CD14-positive monocyte (primary cell): ENCODE measurements at regions not wholly inside any gene's neighbourhood (a gene's known extent, or its start where the extent isn't known, plus 50 kb on each side); places are given as distances from the start of the nearest gene placed in this dataset.

Source experiments
- DNase-seq, 3 donors: peaks; one replicate each; pipeline ENCODE4 v3.0.0-alpha.2; 2011 to 2022
- H2AFZ ChIP-seq: 2 replicates; pipeline ENCODE4 v1.6.0; 2012; ENCODE audit warnings: mild to moderate bottlenecking, low read depth, low read length, inconsistent platforms; ENCODE audit not compliant: insufficient read depth, poor library complexity, severe bottlenecking
- H3K27ac ChIP-seq, 2 donors: 1 replicate in 1 of 2; 2 replicates in 1 of 2; pipeline ENCODE4 v1.5.1; 2012 to 2013; ENCODE audit warnings: low read length in 2 of 2, control low read depth in 1 of 2, inconsistent platforms in 1 of 2, low read depth in 1 of 2, mild to moderate bottlenecking in 1 of 2
- H3K27me3 ChIP-seq, 2 donors: one replicate each; pipeline versions ENCODE4 v1.6.0 to v1.6.1; 2011 to 2013; ENCODE audit warnings: low read length in 2 of 2; ENCODE audit not compliant: control insufficient read depth in 2 of 2, insufficient read depth in 2 of 2
- H3K36me3 ChIP-seq, 2 donors: replicated peaks in 1 of 2; 1 replicate in 1 of 2; 2 replicates in 1 of 2; pipeline versions ENCODE4 v1.5.1 to v1.6.1; 2012 to 2013; ENCODE audit warnings: low read length in 2 of 2, control low read depth in 1 of 2, inconsistent platforms in 1 of 2, mild to moderate bottlenecking in 1 of 2; ENCODE audit not compliant: insufficient read depth in 2 of 2, control insufficient read depth in 1 of 2
- H3K4me1 ChIP-seq, 2 donors: 1 replicate in 1 of 2; 2 replicates in 1 of 2; pipeline versions ENCODE4 v1.5.1 to v1.6.1; 2012 to 2013; ENCODE audit warnings: low read length in 2 of 2, control low read depth in 1 of 2, inconsistent platforms in 1 of 2, mild to moderate bottlenecking in 1 of 2, moderate library complexity in 1 of 2; ENCODE audit not compliant: insufficient read depth in 2 of 2, control insufficient read depth in 1 of 2
- H3K4me2 ChIP-seq: replicated peaks from 2 replicates; pipeline ENCODE3; 2012; ENCODE audit warnings: low read length, moderate library complexity, mild to moderate bottlenecking; ENCODE audit not compliant: poor library complexity, severe bottlenecking; ENCODE audit errors: extremely low read depth
- H3K4me3 ChIP-seq, 3 experiments: fragments of 200-600 bp in 1 of 3; sonication (generic) in 1 of 3; replicated peaks in 1 of 3; 1 replicate in 2 of 3; 2 replicates in 1 of 3; pipeline ENCODE4 v1.5.1; 2011 to 2013; ENCODE audit warnings: low read length in 3 of 3, mild to moderate bottlenecking in 3 of 3, control low read depth in 2 of 3, low read depth in 2 of 3, inconsistent platforms in 1 of 3, moderate library complexity in 1 of 3
- H3K79me2 ChIP-seq: 2 replicates; pipeline ENCODE4 v1.6.0; 2012; ENCODE audit warnings: mild to moderate bottlenecking, control low read depth, inconsistent platforms, low read length, moderate library complexity; ENCODE audit not compliant: insufficient read depth
- H3K9ac ChIP-seq: 2 replicates; pipeline ENCODE4 v1.6.0; 2017; ENCODE audit warnings: low read length, mild to moderate bottlenecking; ENCODE audit not compliant: insufficient read depth, poor library complexity, severe bottlenecking
- H3K9me3 ChIP-seq, 2 donors: replicated peaks in 1 of 2; 1 replicate in 1 of 2; 2 replicates in 1 of 2; pipeline versions ENCODE4 v1.5.1 to v1.6.1; 2012 to 2013; ENCODE audit warnings: low read length in 2 of 2, control low read depth in 1 of 2; ENCODE audit not compliant: control insufficient read depth in 1 of 2, insufficient read depth in 1 of 2
- H4K20me1 ChIP-seq: 2 replicates; pipeline ENCODE4 v1.6.0; 2012; ENCODE audit warnings: mild to moderate bottlenecking, low read length, control low read depth, moderate library complexity; ENCODE audit not compliant: insufficient read depth
- H3K27ac Mint-ChIP-seq, 7 donors: one replicate each; pipeline ENCODE4 v1.8.0; 2020; ENCODE audit warnings: mild to moderate bottlenecking in 7 of 7, mixed read lengths in 7 of 7, moderate library complexity in 6 of 7, inconsistent platforms in 2 of 7
- H3K27me3 Mint-ChIP-seq, 3 donors: one replicate each; pipeline ENCODE4 v1.8.0; 2021 to 2022; ENCODE audit warnings: low read depth in 3 of 3, mild to moderate bottlenecking in 3 of 3, mixed read lengths in 3 of 3, moderate library complexity in 3 of 3, inconsistent platforms in 1 of 3
- H3K36me3 Mint-ChIP-seq, 2 donors: one replicate each; pipeline ENCODE4 v1.8.0; 2020; ENCODE audit warnings: mixed read lengths in 2 of 2, inconsistent platforms in 1 of 2, mild to moderate bottlenecking in 1 of 2
- H3K4me1 Mint-ChIP-seq: one replicate; pipeline ENCODE4 v1.8.0; 2020; ENCODE audit warnings: mild to moderate bottlenecking, mixed read lengths
- H3K4me3 Mint-ChIP-seq, 2 donors: one replicate each; pipeline ENCODE4 v1.8.0; 2020; ENCODE audit warnings: mild to moderate bottlenecking in 2 of 2, mixed read lengths in 2 of 2, moderate library complexity in 1 of 2
- H3K9me3 Mint-ChIP-seq, 7 donors: one replicate each; pipeline ENCODE4 v1.8.0; 2020 to 2022; ENCODE audit warnings: mixed read lengths in 7 of 7, mild to moderate bottlenecking in 6 of 7, moderate library complexity in 6 of 7, inconsistent platforms in 2 of 7
- CTCF ChIP-seq: fragments of 200-600 bp; IDR thresholded peaks from one replicate; pipeline ENCODE4 v1.8.0; 2022; ENCODE audit warnings: antibody characterized with exemption, mild to moderate bottlenecking
- WGBS: methylation state at CpG from one replicate; pipeline ENCODE4 v1.1.5; 2013; ENCODE audit warnings: missing lambda C conversion rate; ENCODE audit not compliant: insufficient coverage; 5-methylcytosine and 5-hydroxymethylcytosine counted together
- intact Hi-C, 2 donors: fragments of 100-400 bp; cut with micrococcal nuclease; formaldehyde crosslinking; loops; one replicate each; pipeline versions ENCODE4 v1.15.0 to v1.15.1; 2023

- Histone ChIP-seq H3K36me3 (no peaks in the 10 kb centered on the region), H3K4me1 (peaks cover 11 to 12% of the 10 kb centered on the region in 2 donors), H3K9me3 (no peaks in the 10 kb centered on the region), H2AFZ (no peak overlapping the region), H3K79me2 (no peaks in the 10 kb centered on the region), H3K27me3 (no peaks in the 10 kb centered on the region), H3K4me2 (no peak overlapping the region), H3K9ac (no peak overlapping the region), H3K4me3 (no peak overlapping the region), H4K20me1 (no peaks in the 10 kb centered on the region), H3K27ac (no peak overlapping the region)
- Mint-ChIP-seq H3K4me3 (no peak overlapping the region), H3K27ac (peak overlapping the region in 3 of 7 donors; percentile 15 to 77 (median 61)), H3K27me3 (peaks cover 2 to 3% (median 2%) of the 10 kb centered on the region in 3 donors), H3K9me3 (peaks cover 0 to 5% (median 0%) of the 10 kb centered on the region in 7 donors), H3K36me3 (no peaks in the 10 kb centered on the region), H3K4me1 (peaks cover 26% of the 10 kb centered on the region)
- DNase-seq: no peak
- intact Hi-C loops: no loop called here
- 100% methylated on average over 3 of the region's 5 CpGs for WGBS
- TF ChIP-seq CTCF: no peak
Measured at GRCh38 chr15:66898656-66899386, 166.6 kb upstream of the SMAD3 start.

- Mint-ChIP-seq H3K9me3 (peaks cover 0 to 5% (median 0%) of the 10 kb centered on the region in 7 donors), H3K4me3 (no peak overlapping the region), H3K4me1 (peaks cover 29% of the 10 kb centered on the region), H3K36me3 (no peaks in the 10 kb centered on the region), H3K27ac (peak overlapping the region in 2 of 7 donors; percentile 2 to 3), H3K27me3 (peaks cover 2 to 3% (median 2%) of the 10 kb centered on the region in 3 donors)
- H3K4me2 ChIP-seq: no peak overlapping the region
- no peaks in the 10 kb centered on the region for H3K79me2 ChIP-seq
- intact Hi-C loops: no loop called here
- no peak overlapping the region for H3K9ac ChIP-seq
- 98% methylated on average over 4 of the region's 9 CpGs for WGBS
- no peaks in the 10 kb centered on the region for H3K27me3 ChIP-seq
- no peak for DNase-seq
- H2AFZ ChIP-seq: no peak overlapping the region
- H3K9me3 ChIP-seq: no peaks in the 10 kb centered on the region
- H3K4me1 ChIP-seq: peaks cover 11 to 12% of the 10 kb centered on the region in 2 donors
- no peak overlapping the region for H3K4me3 ChIP-seq
- no peaks in the 10 kb centered on the region for H4K20me1 ChIP-seq
- no peak for TF ChIP-seq CTCF
- no peaks in the 10 kb centered on the region for H3K36me3 ChIP-seq
- no peak overlapping the region for H3K27ac ChIP-seq
Measured at GRCh38 chr15:66899555-66900350, 165.6 kb upstream of the SMAD3 start.
